ENCODE measurements at regions not wholly inside any gene's neighbourhood (a gene's known extent, or its start where the extent isn't known, plus 50 kb on each side); places are given as distances from the start of the nearest gene placed in this dataset.
"Not testable (repeated sequence)": the region's sequence is repeated elsewhere in the genome, so short reads cannot be mapped to it uniquely, and the experiment has no call there.

DNA sequence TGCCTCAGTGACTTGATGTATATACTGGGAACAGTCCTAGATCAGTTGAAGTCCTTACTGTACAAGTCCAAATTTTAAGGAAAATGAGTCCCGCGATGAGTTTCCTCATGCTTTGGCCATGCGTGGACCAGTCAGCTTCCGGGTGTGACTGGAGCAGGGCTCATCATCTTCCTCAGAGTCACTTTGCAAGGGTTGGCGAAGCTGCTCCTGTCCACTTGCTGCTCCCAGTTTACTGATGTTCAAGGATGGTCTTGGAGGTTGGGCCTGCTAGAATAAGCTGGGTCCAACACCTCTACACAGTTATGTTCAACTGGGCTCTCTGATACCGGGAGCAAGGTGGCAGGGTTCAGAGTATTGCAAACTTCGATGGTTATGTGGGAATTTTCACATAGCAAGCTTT, 66.2 kb upstream of the PRMT8 start:
- H3K9me3 ChIP-seq (ENCODE audit: control insufficient read depth in 2 of 2, insufficient read depth in 1 of 2, low read length in 1 of 2); H3K4me1 ChIP-seq (ENCODE audit: control insufficient read depth in 2 of 2, insufficient read depth in 2 of 2, low read length in 2 of 2); H3K4me3 ChIP-seq (ENCODE audit: low read length in 2 of 2); H3K27me3 ChIP-seq (ENCODE audit: control insufficient read depth in 2 of 2, insufficient read depth in 1 of 2, low read length in 1 of 2); H3K27ac ChIP-seq (ENCODE audit: low read depth in 1 of 2, low read length in 1 of 2); H3K36me3 ChIP-seq (ENCODE audit: control insufficient read depth in 2 of 2, insufficient read depth in 2 of 2, low read length in 1 of 2); DNase-seq (ENCODE audit: low read depth in 6 of 9, low spot score in 9 of 9): not testable (repeated sequence)
- 94% methylated on average over 7 of the region's 7 CpGs for WGBS

DNA sequence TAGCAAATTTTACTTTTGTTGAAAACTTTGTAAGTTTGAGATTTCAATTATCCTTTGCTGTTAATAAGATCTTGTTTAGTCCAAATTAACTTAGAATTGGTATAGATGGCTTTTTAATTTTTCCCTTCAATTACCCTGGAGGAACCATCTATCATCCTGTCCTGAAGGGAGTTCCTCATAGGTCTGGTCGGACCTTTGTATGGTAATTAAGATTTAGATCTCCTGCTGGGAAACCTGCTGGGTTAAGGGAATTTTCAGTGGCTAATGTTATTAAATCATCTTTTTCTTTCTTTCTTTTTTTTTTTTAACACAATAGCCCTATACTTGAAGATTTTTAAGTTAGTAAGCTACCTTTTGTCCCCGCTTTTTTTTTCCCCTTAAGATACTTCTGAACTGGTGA, 63.0 kb upstream of the PRMT8 start:
- WGBS = 49% methylated on average over 2 of the region's 2 CpGs
- no peaks in the 10 kb centered on the region for H3K4me1 ChIP-seq (ENCODE audit: control insufficient read depth in 2 of 2, insufficient read depth in 2 of 2, low read length in 2 of 2)
- H3K4me3 ChIP-seq (ENCODE audit: low read length in 2 of 2) = no peak overlapping the region
- H3K36me3 ChIP-seq (ENCODE audit: control insufficient read depth in 2 of 2, insufficient read depth in 2 of 2, low read length in 1 of 2) = no peaks in the 10 kb centered on the region
- no peak overlapping the region for H3K27ac ChIP-seq (ENCODE audit: low read depth in 1 of 2, low read length in 1 of 2)
- no peak for DNase-seq (ENCODE audit: low read depth in 6 of 9, low spot score in 9 of 9)
- no peaks in the 10 kb centered on the region for H3K27me3 ChIP-seq (ENCODE audit: control insufficient read depth in 2 of 2, insufficient read depth in 1 of 2, low read length in 1 of 2)
- H3K9me3 ChIP-seq (ENCODE audit: control insufficient read depth in 2 of 2, insufficient read depth in 1 of 2, low read length in 1 of 2) = no peaks in the 10 kb centered on the region

DNA sequence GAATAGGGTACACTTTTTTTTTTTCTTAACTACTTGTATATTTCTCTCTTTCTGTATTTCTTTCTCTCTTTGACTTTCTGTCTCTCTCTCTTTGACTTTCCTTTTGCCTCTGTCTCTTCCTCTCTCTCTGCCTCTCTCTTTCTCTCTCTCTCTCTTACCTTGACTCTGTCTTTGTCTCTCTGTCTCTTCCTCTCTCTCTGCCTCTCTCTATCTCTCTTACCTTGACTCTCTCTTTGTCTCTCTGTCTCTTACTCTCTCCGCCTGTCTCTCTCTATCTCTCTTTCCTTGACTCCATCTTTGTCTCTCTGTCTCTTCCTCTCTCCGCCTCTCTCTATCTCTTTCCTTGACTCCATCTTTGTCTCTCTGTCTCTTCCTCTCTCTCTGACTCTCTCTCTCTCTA, 62.4 kb upstream of the PRMT8 start:
- no peak overlapping the region for H3K4me3 ChIP-seq (ENCODE audit: low read length in 2 of 2)
- H3K27ac ChIP-seq (ENCODE audit: low read depth in 1 of 2, low read length in 1 of 2) = no peak overlapping the region
- H3K9me3 ChIP-seq (ENCODE audit: control insufficient read depth in 2 of 2, insufficient read depth in 1 of 2, low read length in 1 of 2) = no peaks in the 10 kb centered on the region
- 96% methylated on average over 2 of the region's 2 CpGs for WGBS
- DNase-seq (ENCODE audit: low read depth in 6 of 9, low spot score in 9 of 9) = no peak
- no peaks in the 10 kb centered on the region for H3K27me3 ChIP-seq (ENCODE audit: control insufficient read depth in 2 of 2, insufficient read depth in 1 of 2, low read length in 1 of 2)
- no peaks in the 10 kb centered on the region for H3K4me1 ChIP-seq (ENCODE audit: control insufficient read depth in 2 of 2, insufficient read depth in 2 of 2, low read length in 2 of 2)
- H3K36me3 ChIP-seq (ENCODE audit: control insufficient read depth in 2 of 2, insufficient read depth in 2 of 2, low read length in 1 of 2) = no peaks in the 10 kb centered on the region

DNA sequence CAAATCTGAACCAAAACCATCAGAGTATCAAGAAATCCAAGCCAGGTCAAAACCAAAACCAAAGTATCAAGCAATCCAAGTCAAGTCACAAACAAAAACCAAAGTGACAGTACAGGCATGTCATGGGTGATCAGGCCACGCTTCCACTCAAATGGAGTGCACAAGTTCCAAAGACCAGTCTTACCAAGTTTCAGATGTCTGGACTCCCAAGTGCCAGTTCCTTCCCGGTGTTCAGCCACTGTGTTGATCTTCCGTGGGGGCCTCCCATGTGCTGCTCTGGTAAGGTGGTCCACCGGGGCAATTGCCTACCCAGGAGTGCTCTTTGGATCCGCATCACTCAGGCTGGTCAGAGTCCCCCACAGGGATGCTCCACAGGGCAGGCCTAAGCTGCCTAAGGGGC, 61.5 kb upstream of the PRMT8 start:
- H3K27ac ChIP-seq (ENCODE audit: low read depth in 1 of 2, low read length in 1 of 2); H3K27me3 ChIP-seq (ENCODE audit: control insufficient read depth in 2 of 2, insufficient read depth in 1 of 2, low read length in 1 of 2); H3K36me3 ChIP-seq (ENCODE audit: control insufficient read depth in 2 of 2, insufficient read depth in 2 of 2, low read length in 1 of 2); H3K9me3 ChIP-seq (ENCODE audit: control insufficient read depth in 2 of 2, insufficient read depth in 1 of 2, low read length in 1 of 2); H3K4me1 ChIP-seq (ENCODE audit: control insufficient read depth in 2 of 2, insufficient read depth in 2 of 2, low read length in 2 of 2); H3K4me3 ChIP-seq (ENCODE audit: low read length in 2 of 2); DNase-seq (ENCODE audit: low read depth in 6 of 9, low spot score in 9 of 9): not testable (repeated sequence)
- 98% methylated on average over 5 of the region's 5 CpGs for WGBS

DNA sequence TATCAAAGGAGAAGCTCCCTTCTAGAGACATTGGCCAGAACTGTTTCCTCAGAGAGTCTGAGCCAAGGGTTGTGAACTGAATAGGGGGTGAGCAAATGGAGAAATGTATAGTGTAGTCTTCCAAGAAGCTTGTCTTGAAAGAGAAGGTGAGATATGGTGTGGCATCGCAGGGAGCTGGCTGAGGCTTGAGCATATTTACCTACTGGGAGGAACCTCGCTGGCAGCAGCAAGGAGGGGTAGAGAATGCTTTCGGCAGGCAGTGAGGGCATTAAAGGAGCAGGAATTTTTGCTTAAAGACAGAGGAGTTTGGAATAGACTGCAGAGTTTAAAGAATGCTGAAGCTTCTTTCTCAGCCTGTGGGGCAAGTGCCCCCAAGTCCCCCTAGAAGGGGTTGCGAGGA, 59.3 kb upstream of the PRMT8 start:
- Histone ChIP-seq H3K4me3 (ENCODE audit: low read length in 2 of 2) (no peak overlapping the region), H3K36me3 (ENCODE audit: control insufficient read depth in 2 of 2, insufficient read depth in 2 of 2, low read length in 1 of 2) (no peaks in the 10 kb centered on the region), H3K27me3 (ENCODE audit: control insufficient read depth in 2 of 2, insufficient read depth in 1 of 2, low read length in 1 of 2) (no peaks in the 10 kb centered on the region), H3K4me1 (ENCODE audit: control insufficient read depth in 2 of 2, insufficient read depth in 2 of 2, low read length in 2 of 2) (no peaks in the 10 kb centered on the region), H3K9me3 (ENCODE audit: control insufficient read depth in 2 of 2, insufficient read depth in 1 of 2, low read length in 1 of 2) (no peaks in the 10 kb centered on the region), H3K27ac (ENCODE audit: low read depth in 1 of 2, low read length in 1 of 2) (no peak overlapping the region)
- WGBS = 98% methylated on average over 4 of the region's 4 CpGs
- DNase-seq (ENCODE audit: low read depth in 6 of 9, low spot score in 9 of 9) = no peak

DNA sequence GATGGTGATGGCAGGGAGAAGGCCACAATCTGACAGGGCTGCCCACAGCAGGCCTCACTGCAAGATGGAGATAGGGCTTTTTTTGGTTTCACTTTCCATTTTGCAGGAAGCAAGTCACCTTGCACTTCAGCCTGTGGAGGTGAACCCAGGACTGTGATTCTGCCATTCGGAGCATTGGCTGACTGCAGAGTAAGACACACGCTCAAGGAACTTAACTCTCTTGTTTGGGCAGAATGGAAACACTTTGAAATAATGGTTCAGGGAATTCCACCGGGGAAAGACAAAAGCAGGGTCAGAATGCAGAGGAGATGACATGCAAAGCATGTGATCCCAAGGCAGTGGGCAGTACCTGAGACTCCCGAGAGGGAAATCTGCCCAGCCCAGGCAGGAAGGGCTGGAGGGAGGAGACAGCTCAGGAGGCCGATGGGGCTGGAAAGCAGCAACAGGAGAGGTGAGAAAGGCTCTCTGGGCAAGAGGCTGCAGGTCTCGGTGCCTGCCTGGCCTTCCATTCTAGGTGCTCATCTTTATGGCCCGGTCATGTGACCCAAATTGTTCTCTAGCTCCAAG, 58.7 kb upstream of the PRMT8 start:
- peak in 2 of 9 donors; percentile 6 to 11 for DNase-seq (ENCODE audit: low read depth in 6 of 9, low spot score in 9 of 9)

DNA sequence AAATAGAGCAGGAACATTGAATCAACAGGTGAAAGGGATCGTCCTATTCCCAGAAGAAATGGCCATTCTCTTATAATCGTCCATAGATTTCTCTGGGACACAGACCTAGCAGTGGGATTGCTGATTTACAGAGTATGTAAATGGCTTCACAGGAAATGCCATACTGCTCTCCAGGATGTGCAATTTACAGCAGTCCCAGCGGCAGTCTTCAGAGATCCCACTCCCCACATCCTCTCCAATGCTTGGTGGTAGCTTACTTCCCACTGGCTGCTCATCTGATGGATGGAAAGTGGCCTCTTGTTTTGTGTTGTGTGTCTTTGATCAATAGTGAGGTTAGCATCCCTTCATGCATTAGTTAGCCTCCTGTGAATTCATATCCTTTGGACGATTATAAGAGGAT, 58.1 kb upstream of the PRMT8 start:
- no peak for DNase-seq (ENCODE audit: low read depth in 6 of 9, low spot score in 9 of 9)
- H3K27me3 ChIP-seq (ENCODE audit: control insufficient read depth in 2 of 2, insufficient read depth in 1 of 2, low read length in 1 of 2) = no peaks in the 10 kb centered on the region
- no peaks in the 10 kb centered on the region for H3K9me3 ChIP-seq (ENCODE audit: control insufficient read depth in 2 of 2, insufficient read depth in 1 of 2, low read length in 1 of 2)
- WGBS = 87% methylated on average over 4 of the region's 4 CpGs
- no peaks in the 10 kb centered on the region for H3K4me1 ChIP-seq (ENCODE audit: control insufficient read depth in 2 of 2, insufficient read depth in 2 of 2, low read length in 2 of 2)
- no peak overlapping the region for H3K27ac ChIP-seq (ENCODE audit: low read depth in 1 of 2, low read length in 1 of 2)
- H3K36me3 ChIP-seq (ENCODE audit: control insufficient read depth in 2 of 2, insufficient read depth in 2 of 2, low read length in 1 of 2) = no peaks in the 10 kb centered on the region
- H3K4me3 ChIP-seq (ENCODE audit: low read length in 2 of 2) = no peak overlapping the region

More for the DNA sequence above, 58.7 kb upstream of the PRMT8 start:
- 88% methylated on average over 7 of the region's 7 CpGs for WGBS
- Histone ChIP-seq H3K36me3 (ENCODE audit: control insufficient read depth in 2 of 2, insufficient read depth in 2 of 2, low read length in 1 of 2) (no peaks in the 10 kb centered on the region), H3K9me3 (ENCODE audit: control insufficient read depth in 2 of 2, insufficient read depth in 1 of 2, low read length in 1 of 2) (no peaks in the 10 kb centered on the region), H3K4me3 (ENCODE audit: low read length in 2 of 2) (no peak overlapping the region), H3K4me1 (ENCODE audit: control insufficient read depth in 2 of 2, insufficient read depth in 2 of 2, low read length in 2 of 2) (no peaks in the 10 kb centered on the region), H3K27ac (ENCODE audit: low read depth in 1 of 2, low read length in 1 of 2) (no peak overlapping the region), H3K27me3 (ENCODE audit: control insufficient read depth in 2 of 2, insufficient read depth in 1 of 2, low read length in 1 of 2) (no peaks in the 10 kb centered on the region)

DNA sequence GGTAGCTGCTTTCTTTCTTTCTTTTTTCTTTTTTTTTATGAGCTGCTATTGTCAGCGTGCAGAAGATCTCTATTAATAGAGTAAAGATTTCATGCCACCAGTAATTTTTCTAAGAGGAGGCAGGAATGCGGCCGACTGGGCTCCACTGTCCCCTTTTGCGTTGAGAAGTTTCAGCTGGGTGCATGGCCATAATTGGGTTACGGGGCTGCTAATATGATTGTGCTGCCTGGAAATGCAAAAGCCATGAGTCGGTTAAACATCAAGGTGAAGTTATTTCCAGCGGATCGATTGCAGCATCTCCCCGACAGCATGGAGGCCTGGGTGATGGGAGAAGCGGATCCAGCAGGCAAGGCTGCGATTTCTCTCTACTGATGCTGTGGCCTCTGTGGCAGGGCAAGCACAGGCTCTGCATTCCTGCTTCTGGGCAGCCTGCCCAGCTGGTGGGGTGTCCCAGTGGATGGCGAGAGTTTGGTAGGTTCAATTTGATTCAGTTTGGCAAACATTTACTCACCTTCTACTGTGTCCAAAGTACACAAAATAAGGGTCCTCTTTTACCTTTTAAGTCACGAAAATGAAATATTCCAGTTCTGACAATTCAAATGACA, 54.4 kb upstream of the PRMT8 start:
- no peaks in the 10 kb centered on the region for H3K4me1 ChIP-seq (ENCODE audit: control insufficient read depth in 2 of 2, insufficient read depth in 2 of 2, low read length in 2 of 2)
- H3K36me3 ChIP-seq (ENCODE audit: control insufficient read depth in 2 of 2, insufficient read depth in 2 of 2, low read length in 1 of 2) = no peaks in the 10 kb centered on the region
- no peaks in the 10 kb centered on the region for H3K9me3 ChIP-seq (ENCODE audit: control insufficient read depth in 2 of 2, insufficient read depth in 1 of 2, low read length in 1 of 2)
- WGBS = 88% methylated on average over 13 of the region's 13 CpGs
- H3K27ac ChIP-seq (ENCODE audit: low read depth in 1 of 2, low read length in 1 of 2) = no peak overlapping the region
- DNase-seq (ENCODE audit: low read depth in 6 of 9, low spot score in 9 of 9) = no peak
- H3K4me3 ChIP-seq (ENCODE audit: low read length in 2 of 2) = no peak overlapping the region
- H3K27me3 ChIP-seq (ENCODE audit: control insufficient read depth in 2 of 2, insufficient read depth in 1 of 2, low read length in 1 of 2) = no peaks in the 10 kb centered on the region

DNA sequence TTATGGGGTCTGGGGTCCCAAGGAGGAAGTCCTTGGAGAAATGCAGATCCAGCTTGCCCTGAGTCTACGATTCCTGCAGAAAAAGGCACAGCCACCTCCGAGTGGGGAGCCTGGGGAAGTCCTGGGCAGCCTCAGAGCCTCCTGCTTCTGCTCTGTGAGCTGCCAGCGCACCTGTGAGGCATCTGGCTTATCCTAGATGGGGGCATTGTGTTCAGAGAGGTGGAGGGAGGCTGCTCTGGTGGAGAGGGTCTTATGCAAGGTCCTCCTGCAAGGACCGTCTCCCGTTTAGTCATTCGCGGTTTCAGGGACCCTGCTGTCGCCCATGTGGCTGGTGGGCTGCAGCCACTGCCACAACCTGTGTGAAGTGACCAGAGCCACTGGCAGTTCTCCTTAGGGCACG, 53.0 kb upstream of the PRMT8 start:
- Histone ChIP-seq H3K4me3 (ENCODE audit: low read length in 2 of 2) (no peak overlapping the region), H3K4me1 (ENCODE audit: control insufficient read depth in 2 of 2, insufficient read depth in 2 of 2, low read length in 2 of 2) (no peaks in the 10 kb centered on the region)
- no peak for DNase-seq (ENCODE audit: low read depth in 6 of 9, low spot score in 9 of 9)

More for the DNA sequence above, 53.0 kb upstream of the PRMT8 start:
- 95% methylated on average over 9 of the region's 9 CpGs for WGBS
- H3K27ac ChIP-seq (ENCODE audit: low read depth in 1 of 2, low read length in 1 of 2) = no peak overlapping the region
- H3K27me3 ChIP-seq (ENCODE audit: control insufficient read depth in 2 of 2, insufficient read depth in 1 of 2, low read length in 1 of 2) = no peaks in the 10 kb centered on the region
- no peaks in the 10 kb centered on the region for H3K9me3 ChIP-seq (ENCODE audit: control insufficient read depth in 2 of 2, insufficient read depth in 1 of 2, low read length in 1 of 2)
- no peaks in the 10 kb centered on the region for H3K36me3 ChIP-seq (ENCODE audit: control insufficient read depth in 2 of 2, insufficient read depth in 2 of 2, low read length in 1 of 2)
